Endothelial cell (in vitro differentiated cells): ENCODE measurements at regions not wholly inside any gene's neighbourhood (a gene's known extent, or its start where the extent isn't known, plus 50 kb on each side); places are given as distances from the start of the nearest gene placed in this dataset.

Source experiments
- DNase-seq: peaks from one replicate; pipeline ENCODE4 v3.0.0; 2021; ENCODE audit warnings: low spot score
- H3K27ac Mint-ChIP-seq: one replicate; pipeline ENCODE4 v1.8.0; 2021; ENCODE audit warnings: mixed read lengths, inconsistent platforms; ENCODE audit not compliant: unreplicated experiment
- H3K27me3 Mint-ChIP-seq: one replicate; pipeline ENCODE4 v1.8.0; 2021; ENCODE audit warnings: mild to moderate bottlenecking, moderate library complexity, mixed read lengths, inconsistent platforms; ENCODE audit not compliant: unreplicated experiment
- H3K36me3 Mint-ChIP-seq: one replicate; pipeline ENCODE4 v1.8.0; 2021; ENCODE audit warnings: mild to moderate bottlenecking, low read depth, mixed read lengths, inconsistent platforms; ENCODE audit not compliant: unreplicated experiment
- H3K4me1 Mint-ChIP-seq: one replicate; pipeline ENCODE4 v1.8.0; 2021; ENCODE audit warnings: mild to moderate bottlenecking, mixed read lengths, inconsistent platforms; ENCODE audit not compliant: unreplicated experiment
- H3K4me3 Mint-ChIP-seq: one replicate; pipeline ENCODE4 v1.8.0; 2021; ENCODE audit warnings: mild to moderate bottlenecking, mixed read lengths, inconsistent platforms; ENCODE audit not compliant: unreplicated experiment
- H3K9me3 Mint-ChIP-seq: one replicate; pipeline ENCODE4 v1.8.0; 2021; ENCODE audit warnings: mixed read lengths, inconsistent platforms; ENCODE audit not compliant: unreplicated experiment
- TF ChIP-seq, protein P1 (sequence below): fragments of 200-600 bp; sonication (generic); IDR thresholded peaks from one replicate; pipeline ENCODE4 v1.5.0; 2021; ENCODE audit warnings: antibody characterized with exemption; ENCODE audit not compliant: unreplicated experiment

GRCh38 chr21:19266636-19267035 is 863.1 kb upstream of the TMPRSS15 start:
- peaks cover 2% of the 10 kb centered on the region for H3K27me3 Mint-ChIP-seq
- TF ChIP-seq, protein P1, sequence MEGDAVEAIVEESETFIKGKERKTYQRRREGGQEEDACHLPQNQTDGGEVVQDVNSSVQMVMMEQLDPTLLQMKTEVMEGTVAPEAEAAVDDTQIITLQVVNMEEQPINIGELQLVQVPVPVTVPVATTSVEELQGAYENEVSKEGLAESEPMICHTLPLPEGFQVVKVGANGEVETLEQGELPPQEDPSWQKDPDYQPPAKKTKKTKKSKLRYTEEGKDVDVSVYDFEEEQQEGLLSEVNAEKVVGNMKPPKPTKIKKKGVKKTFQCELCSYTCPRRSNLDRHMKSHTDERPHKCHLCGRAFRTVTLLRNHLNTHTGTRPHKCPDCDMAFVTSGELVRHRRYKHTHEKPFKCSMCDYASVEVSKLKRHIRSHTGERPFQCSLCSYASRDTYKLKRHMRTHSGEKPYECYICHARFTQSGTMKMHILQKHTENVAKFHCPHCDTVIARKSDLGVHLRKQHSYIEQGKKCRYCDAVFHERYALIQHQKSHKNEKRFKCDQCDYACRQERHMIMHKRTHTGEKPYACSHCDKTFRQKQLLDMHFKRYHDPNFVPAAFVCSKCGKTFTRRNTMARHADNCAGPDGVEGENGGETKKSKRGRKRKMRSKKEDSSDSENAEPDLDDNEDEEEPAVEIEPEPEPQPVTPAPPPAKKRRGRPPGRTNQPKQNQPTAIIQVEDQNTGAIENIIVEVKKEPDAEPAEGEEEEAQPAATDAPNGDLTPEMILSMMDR, result no peak
- no peaks in the 10 kb centered on the region for H3K4me1 Mint-ChIP-seq
- no peak overlapping the region for H3K27ac Mint-ChIP-seq
- H3K36me3 Mint-ChIP-seq, result no peaks in the 10 kb centered on the region
- DNase-seq, result no peak
- no peak overlapping the region for H3K4me3 Mint-ChIP-seq
- H3K9me3 Mint-ChIP-seq, result no peaks in the 10 kb centered on the region

- DNase-seq, result no peak
- Mint-ChIP-seq H3K27me3 (peaks cover 2% of the 10 kb centered on the region), H3K4me1 (no peaks in the 10 kb centered on the region), H3K36me3 (no peaks in the 10 kb centered on the region), H3K27ac (no peak overlapping the region), H3K9me3 (no peaks in the 10 kb centered on the region), H3K4me3 (no peak overlapping the region)
- TF ChIP-seq, protein P1, result no peak
These were observed 865.1 kb upstream of the TMPRSS15 start for GRCh38 chr21:19268686-19269085.

DNA sequence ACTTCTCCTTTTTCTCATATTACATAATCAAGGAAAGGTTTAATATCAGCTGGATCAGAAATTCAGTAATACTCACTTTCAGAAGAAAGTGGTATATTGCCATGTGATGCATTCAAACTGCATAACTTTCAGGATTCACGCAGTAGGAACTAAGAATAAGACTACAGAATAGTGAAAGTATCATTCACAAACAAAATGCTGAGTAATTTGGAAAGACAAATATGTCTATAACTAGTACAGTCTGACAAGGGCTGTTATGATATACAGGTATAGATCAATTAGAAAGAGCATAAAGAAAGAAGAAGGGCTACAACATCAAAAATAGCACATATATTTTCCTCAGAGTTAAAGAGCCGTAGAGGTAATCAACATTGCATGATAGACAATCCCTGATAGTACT is 871.5 kb upstream of the TMPRSS15 start:
- TF ChIP-seq, protein P1, result no peak
- no peak for DNase-seq
- Mint-ChIP-seq H3K36me3 (no peaks in the 10 kb centered on the region), H3K27me3 (no peaks in the 10 kb centered on the region), H3K9me3 (no peaks in the 10 kb centered on the region), H3K27ac (no peak overlapping the region), H3K4me3 (no peak overlapping the region), H3K4me1 (no peaks in the 10 kb centered on the region)

DNA sequence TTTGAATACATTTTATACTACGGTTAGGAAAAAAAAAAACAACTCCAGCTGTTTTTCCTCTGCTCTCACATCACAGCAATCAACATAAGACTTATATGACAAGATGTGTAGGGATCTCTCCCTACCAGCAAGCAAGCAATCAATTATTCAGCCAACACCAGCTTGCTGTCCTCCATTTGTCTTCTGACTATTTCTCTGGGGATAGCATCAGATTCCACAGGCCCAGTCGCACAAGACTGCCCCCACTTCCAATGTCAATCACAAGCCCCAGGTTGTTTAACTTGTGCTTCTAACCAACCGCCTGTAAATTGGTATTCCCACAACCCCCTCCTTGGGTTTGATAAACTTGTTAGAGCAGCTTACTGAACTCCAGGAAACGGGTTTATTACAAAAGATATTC is 873.1 kb upstream of the TMPRSS15 start:
- DNase-seq, result no peak
- Mint-ChIP-seq H3K9me3 (no peaks in the 10 kb centered on the region), H3K4me3 (no peak overlapping the region), H3K36me3 (no peaks in the 10 kb centered on the region), H3K27me3 (no peaks in the 10 kb centered on the region), H3K4me1 (no peaks in the 10 kb centered on the region), H3K27ac (no peak overlapping the region)
- TF ChIP-seq, protein P1, result no peak

DNA sequence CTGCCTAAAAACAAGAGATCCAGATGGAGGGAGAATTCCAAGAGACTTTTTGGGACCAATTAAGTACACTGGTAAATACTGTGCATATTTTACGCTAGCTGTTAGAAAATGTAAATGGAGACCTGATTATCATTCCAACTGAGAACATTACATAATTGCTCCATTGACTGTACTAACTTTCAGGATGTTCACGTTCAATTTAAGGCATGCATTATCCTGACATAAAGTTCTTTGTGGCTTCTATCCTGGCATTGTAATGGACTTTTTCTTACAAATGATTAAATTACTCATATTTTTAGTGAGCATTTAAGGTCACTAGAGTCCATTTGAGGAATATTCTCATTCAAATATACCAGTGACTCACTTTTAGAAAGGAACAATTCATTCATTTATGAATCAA is 883.3 kb upstream of the TMPRSS15 start:
- no peaks in the 10 kb centered on the region for H3K27me3 Mint-ChIP-seq

More for the DNA sequence above, 883.3 kb upstream of the TMPRSS15 start:
- DNase-seq, result no peak
- Mint-ChIP-seq H3K27ac (no peak overlapping the region), H3K4me1 (peaks cover under 1% of the 10 kb centered on the region), H3K9me3 (no peaks in the 10 kb centered on the region), H3K4me3 (no peak overlapping the region), H3K36me3 (no peaks in the 10 kb centered on the region)
- TF ChIP-seq, protein P1, result no peak
